ENCODE measurements at regions not wholly inside any gene's neighbourhood (a gene's known extent, or its start where the extent isn't known, plus 50 kb on each side); places are given as distances from the start of the nearest gene placed in this dataset.

DNA sequence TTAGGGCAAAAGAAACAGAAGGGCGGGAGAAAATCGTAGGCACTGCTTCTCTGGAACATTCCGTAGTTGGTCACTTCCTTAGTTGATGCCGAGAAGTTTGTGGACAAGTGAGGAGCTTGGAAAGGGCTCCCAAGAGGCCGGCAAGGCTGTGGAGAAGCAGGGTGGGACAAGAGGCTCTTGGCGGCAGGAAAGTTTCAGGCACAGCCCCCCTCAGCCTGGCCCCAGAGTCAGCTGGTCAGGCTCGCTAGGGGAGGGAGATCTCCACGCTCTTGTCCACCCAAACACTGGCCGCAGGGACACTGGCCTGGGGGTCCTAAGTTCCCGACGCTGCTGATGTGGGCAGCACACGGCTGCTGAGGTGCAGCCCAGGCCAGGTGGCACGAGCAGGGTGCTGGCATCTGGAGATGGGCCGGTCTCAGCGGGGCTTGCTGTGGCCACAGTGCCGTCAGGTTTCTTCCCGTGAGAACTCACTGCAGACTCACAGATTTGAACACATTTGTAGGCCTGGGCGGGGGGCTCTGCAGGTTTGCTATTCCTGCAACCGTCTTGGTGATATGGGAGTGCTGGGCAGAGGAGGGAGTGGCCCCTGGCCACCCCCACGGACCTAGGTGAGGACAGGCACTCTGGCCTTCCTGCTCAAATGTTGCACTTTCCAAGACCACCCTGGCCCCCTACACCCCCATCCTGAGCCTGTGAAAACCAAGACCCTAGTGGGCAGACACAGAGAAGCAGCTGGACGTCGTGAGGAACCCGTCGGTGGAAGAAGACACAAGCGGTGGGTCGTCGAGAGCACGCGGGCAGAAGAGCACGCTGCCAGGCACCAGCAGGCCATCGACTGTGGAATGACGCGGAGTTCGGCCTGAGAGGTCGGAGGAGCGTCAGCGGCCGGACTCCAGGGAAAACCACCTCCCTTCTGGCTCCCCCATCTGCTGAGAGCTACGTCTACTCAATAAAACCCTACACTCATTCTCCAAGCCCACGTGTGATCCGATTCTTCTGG, 160.1 kb downstream of the ERMARD start:
- DNase-seq (ENCODE audit: insufficient read length, low spot score): no peak
- FAIRE-seq: no peak
- TF ChIP-seq, protein P1, sequence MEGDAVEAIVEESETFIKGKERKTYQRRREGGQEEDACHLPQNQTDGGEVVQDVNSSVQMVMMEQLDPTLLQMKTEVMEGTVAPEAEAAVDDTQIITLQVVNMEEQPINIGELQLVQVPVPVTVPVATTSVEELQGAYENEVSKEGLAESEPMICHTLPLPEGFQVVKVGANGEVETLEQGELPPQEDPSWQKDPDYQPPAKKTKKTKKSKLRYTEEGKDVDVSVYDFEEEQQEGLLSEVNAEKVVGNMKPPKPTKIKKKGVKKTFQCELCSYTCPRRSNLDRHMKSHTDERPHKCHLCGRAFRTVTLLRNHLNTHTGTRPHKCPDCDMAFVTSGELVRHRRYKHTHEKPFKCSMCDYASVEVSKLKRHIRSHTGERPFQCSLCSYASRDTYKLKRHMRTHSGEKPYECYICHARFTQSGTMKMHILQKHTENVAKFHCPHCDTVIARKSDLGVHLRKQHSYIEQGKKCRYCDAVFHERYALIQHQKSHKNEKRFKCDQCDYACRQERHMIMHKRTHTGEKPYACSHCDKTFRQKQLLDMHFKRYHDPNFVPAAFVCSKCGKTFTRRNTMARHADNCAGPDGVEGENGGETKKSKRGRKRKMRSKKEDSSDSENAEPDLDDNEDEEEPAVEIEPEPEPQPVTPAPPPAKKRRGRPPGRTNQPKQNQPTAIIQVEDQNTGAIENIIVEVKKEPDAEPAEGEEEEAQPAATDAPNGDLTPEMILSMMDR (IDR thresholded peaks at IDR 0.05; ENCODE audit: insufficient read depth, missing control alignments): no peak

GRCh38 chr6:169909113-169909512, 157.7 kb downstream of the ERMARD start:
- TF ChIP-seq, protein P1 (IDR thresholded peaks at IDR 0.05; ENCODE audit: insufficient read depth, missing control alignments): no peak
- no peak for FAIRE-seq
- no peak for DNase-seq (ENCODE audit: insufficient read length, low spot score)

DNA sequence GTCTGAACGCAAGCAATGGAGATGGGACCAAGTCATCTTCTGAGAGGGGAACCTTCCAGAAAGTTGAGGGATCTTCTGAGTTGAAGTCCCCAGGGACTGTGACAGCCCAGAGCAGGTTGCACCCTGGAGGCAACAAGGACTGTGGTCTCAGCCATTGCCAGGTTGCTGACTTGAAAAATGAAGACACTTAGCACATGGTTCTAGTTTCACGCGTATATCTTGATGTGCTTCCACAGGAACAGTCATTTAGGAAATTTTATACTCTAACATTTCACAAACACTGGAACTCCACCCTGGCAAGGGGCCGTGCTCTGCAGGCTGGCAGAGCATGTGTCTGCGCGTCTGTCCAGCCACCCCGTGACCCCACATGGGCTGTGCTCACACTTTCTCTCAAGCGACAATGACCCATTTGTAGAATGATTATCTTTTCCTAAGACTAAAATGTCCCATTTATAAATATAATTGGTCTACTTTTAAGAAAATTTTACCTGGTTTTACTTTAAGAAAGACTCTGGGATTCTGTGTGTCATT, 157.0 kb downstream of the ERMARD start:
- DNase-seq (ENCODE audit: insufficient read length, low spot score): no peak
- FAIRE-seq: no peak
- TF ChIP-seq, protein P1 (IDR thresholded peaks at IDR 0.05; ENCODE audit: insufficient read depth, missing control alignments): no peak

DNA sequence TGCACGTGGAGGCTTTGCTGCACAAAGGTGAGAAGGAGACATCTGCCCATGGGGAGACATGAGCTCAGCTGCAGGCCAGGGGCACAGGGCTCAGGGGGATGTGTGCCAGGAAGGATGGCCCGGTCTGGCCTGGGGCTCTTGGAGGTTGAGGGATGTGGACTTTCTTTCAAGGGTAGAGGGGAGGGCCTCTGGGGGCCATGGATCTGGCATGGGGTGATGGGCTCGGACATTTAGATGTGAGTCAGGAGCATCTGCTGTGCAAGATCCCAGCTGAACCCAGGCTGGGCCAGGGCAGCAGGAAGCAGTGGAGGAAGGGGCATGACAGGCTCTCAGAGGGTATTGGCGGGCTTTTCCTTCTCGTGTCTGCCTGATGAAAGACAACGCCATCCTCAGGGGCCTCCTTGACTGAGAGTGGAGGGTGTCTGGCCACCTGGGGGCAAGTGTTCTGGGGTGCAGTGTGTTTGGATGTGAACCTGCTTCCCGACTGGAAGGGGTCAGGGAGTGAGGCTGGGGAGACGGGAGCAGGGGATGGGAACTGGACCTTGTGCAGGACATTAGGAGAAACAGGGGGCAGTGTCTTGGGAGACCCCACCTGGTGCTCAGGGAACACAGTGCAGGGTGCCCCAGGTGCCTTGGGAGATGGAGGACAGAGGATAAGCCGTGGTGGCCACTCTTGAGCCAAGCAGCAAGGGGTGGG, 156.1 kb downstream of the ERMARD start:
- TF ChIP-seq, protein P1 (IDR thresholded peaks at IDR 0.05; ENCODE audit: insufficient read depth, missing control alignments): no peak
- FAIRE-seq (no peak), DNase-seq (ENCODE audit: insufficient read length, low spot score) (no peak)

GRCh38 chr6:169906688-169907418, 155.4 kb downstream of the ERMARD start:
- DNase-seq (ENCODE audit: insufficient read length, low spot score): no peak
- no peak for FAIRE-seq
- TF ChIP-seq, protein P1 (IDR thresholded peaks at IDR 0.05; ENCODE audit: insufficient read depth, missing control alignments): no peak

DNA sequence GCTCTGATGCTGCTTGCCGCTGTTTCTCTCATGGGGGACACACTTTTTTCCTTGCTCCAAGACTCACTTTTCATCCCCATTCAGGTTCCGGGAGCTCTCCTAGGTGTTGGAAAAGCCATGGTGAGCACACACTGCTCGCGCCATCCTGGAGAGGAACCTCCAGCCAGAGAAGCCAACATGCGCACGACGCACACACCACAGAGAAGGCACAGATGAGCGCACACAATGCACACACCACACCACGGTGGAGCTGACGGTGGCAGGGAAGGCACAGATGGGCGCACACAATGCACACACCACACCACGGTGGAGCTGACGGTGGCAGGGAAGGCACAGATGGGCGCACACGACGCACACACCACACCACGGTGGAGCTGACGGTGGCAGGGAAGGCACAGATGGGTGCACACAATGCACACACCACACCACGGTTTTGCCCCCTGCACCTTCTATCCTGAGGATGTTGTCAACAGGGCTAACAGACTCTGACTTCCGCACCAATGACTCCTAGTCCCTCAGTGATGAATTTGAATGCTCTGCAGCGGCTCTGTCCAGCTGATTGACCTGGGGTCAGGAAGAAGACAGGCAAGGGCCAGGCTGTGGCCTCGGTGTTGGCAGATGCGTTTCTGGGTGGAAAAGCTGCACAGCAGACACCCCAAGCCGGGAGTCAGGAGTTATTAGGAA, 154.7 kb downstream of the ERMARD start:
- no peak for FAIRE-seq
- TF ChIP-seq, protein P1 (IDR thresholded peaks at IDR 0.05; ENCODE audit: insufficient read depth, missing control alignments): no peak
- DNase-seq (ENCODE audit: insufficient read length, low spot score): no peak
